ENCODE measurements at regions not wholly inside any gene's neighbourhood (a gene's known extent, or its start where the extent isn't known, plus 50 kb on each side); places are given as distances from the start of the nearest gene placed in this dataset.

GRCh38 chr3:31448882-31449243, 83.9 kb upstream of the STT3B start:
- no peaks in the 10 kb centered on the region for H3K27me3 Mint-ChIP-seq (ENCODE audit: low read depth)
- peaks cover 14% of the 10 kb centered on the region for H3K9me3 Mint-ChIP-seq
- H3K4me1 Mint-ChIP-seq, result peaks cover 3% of the 10 kb centered on the region
- no peak overlapping the region for H3K4me3 Mint-ChIP-seq
- H3K36me3 Mint-ChIP-seq (ENCODE audit: low read depth), result peaks cover 10% of the 10 kb centered on the region
- TF ChIP-seq CTCF (conservative IDR thresholded peaks at IDR 0.05), result no peak
- no peak overlapping the region for H3K27ac Mint-ChIP-seq (ENCODE audit: unreplicated experiment)
- no peak for DNase-seq (ENCODE audit: low read depth, low spot score)

DNA sequence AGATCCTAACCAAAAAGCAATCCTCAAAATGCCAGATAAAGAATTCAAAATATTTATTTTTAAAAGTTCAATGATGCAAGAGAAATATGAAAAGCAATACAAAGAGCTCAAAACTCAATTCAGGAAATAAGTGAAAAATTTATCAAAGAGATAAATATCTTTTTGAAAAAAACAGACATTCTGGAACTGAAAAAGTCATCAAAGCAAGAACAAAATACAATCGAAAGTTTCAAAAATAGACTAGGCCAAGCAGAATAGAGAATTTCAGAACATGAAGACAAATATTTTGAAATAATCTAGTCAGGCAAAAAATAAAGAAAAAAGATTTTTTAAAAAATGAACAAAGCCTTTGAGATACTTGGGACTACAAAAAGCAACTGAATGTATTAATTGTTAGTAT, 83.4 kb upstream of the STT3B start:
- Mint-ChIP-seq H3K9me3 (peaks cover 14% of the 10 kb centered on the region), H3K36me3 (ENCODE audit: low read depth) (peaks cover 10% of the 10 kb centered on the region), H3K27me3 (ENCODE audit: low read depth) (no peaks in the 10 kb centered on the region), H3K4me1 (peaks cover 3% of the 10 kb centered on the region), H3K4me3 (no peak overlapping the region), H3K27ac (ENCODE audit: unreplicated experiment) (no peak overlapping the region)
- TF ChIP-seq CTCF (conservative IDR thresholded peaks at IDR 0.05), result no peak
- DNase-seq (ENCODE audit: low read depth, low spot score), result no peak

DNA sequence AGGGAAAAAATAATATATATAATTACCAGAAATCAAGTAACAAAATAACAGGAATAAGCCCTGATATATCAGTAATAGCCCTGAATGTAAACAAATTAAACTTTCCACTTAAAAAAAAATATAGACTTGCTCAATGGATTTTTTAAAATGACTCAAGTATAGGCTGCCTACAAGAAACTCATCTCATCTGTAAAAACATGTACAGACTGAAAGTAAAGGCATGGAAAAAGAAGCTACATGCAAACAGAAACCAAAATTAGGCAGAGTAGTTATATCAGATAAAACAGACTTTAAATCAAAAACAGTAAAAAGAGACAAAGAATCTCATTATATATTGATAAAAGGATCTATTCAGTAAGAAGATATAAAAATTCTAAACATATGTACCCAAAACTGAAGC, 82.4 kb upstream of the STT3B start:
- no peak for DNase-seq (ENCODE audit: low read depth, low spot score)
- no peak for TF ChIP-seq CTCF (conservative IDR thresholded peaks at IDR 0.05)
- Mint-ChIP-seq H3K4me3 (no peak overlapping the region), H3K27me3 (ENCODE audit: low read depth) (no peaks in the 10 kb centered on the region), H3K36me3 (ENCODE audit: low read depth) (peaks cover 10% of the 10 kb centered on the region), H3K4me1 (peaks cover 3% of the 10 kb centered on the region), H3K9me3 (peaks cover 14% of the 10 kb centered on the region), H3K27ac (ENCODE audit: unreplicated experiment) (no peak overlapping the region)

- Mint-ChIP-seq H3K4me1 (peaks cover 3% of the 10 kb centered on the region), H3K27ac (ENCODE audit: unreplicated experiment) (no peak overlapping the region), H3K4me3 (no peak overlapping the region), H3K9me3 (peaks cover 14% of the 10 kb centered on the region), H3K36me3 (ENCODE audit: low read depth) (peaks cover 10% of the 10 kb centered on the region), H3K27me3 (ENCODE audit: low read depth) (no peaks in the 10 kb centered on the region)
- DNase-seq (ENCODE audit: low read depth, low spot score), result no peak
- no peak for TF ChIP-seq CTCF (conservative IDR thresholded peaks at IDR 0.05)
These were observed 80.1 kb upstream of the STT3B start for GRCh38 chr3:31452495-31453106.

DNA sequence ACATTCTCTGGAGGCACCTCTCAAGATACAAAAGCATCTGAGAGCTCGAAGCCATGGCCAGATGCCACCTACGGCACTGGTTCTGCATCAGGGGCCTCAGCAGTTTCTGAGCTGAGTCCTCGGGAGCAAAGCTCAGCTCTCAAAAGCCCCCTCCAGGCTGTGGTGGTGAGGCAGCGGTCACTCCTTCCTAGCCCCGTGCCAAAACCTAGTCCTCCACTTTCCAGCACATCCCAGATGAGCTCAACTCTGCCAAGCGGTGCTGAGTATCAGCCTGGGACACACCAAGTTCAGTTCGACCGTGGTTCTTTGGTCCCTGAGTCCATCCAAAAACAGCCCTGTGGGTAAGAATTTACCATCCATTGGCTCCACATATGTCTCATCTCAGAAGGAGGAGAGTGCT, 79.3 kb upstream of the STT3B start:
- no peaks in the 10 kb centered on the region for H3K27me3 Mint-ChIP-seq (ENCODE audit: low read depth)
- H3K36me3 Mint-ChIP-seq (ENCODE audit: low read depth), result peaks cover 10% of the 10 kb centered on the region
- no peak overlapping the region for H3K4me3 Mint-ChIP-seq
- peaks cover 14% of the 10 kb centered on the region for H3K9me3 Mint-ChIP-seq
- no peak overlapping the region for H3K27ac Mint-ChIP-seq (ENCODE audit: unreplicated experiment)
- no peak for DNase-seq (ENCODE audit: low read depth, low spot score)
- TF ChIP-seq CTCF (conservative IDR thresholded peaks at IDR 0.05), result no peak
- peaks cover 3% of the 10 kb centered on the region for H3K4me1 Mint-ChIP-seq

Measured in neural crest cell (in vitro differentiated cells).